Renal pelvis (tissue), 1 donor: ENCODE measurements at regions not wholly inside any gene's neighbourhood (a gene's known extent, or its start where the extent isn't known, plus 50 kb on each side); places are given as distances from the start of the nearest gene placed in this dataset.
A peak's percentile ranks its signal among the peaks of the same experiment; 100 is the strongest.

Source experiments
- DNase-seq: peaks from one replicate; pipeline ENCODE4 v3.0.0-alpha.2; 2013

DNA sequence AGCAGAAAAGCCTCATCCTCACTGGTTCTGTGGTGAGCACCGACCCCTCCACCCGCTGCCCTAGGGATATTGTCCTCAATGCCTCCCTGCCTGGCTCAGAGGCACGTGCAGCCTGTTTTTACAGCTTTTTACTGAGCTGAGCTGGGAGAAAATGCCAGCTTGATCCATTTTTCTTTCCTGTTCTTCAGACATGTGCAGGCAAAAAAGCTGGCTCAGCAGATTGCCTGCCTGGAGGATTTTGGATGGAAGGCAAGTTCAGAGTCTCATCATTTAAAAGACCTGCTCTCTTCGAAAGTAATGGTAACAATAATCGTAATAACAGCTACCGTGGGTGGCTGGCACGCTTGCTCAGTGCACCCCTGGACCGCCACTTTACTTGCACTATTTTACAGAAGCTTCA, 135.0 kb upstream of the SMIM23 start:
- DNase-seq: no peak

DNA sequence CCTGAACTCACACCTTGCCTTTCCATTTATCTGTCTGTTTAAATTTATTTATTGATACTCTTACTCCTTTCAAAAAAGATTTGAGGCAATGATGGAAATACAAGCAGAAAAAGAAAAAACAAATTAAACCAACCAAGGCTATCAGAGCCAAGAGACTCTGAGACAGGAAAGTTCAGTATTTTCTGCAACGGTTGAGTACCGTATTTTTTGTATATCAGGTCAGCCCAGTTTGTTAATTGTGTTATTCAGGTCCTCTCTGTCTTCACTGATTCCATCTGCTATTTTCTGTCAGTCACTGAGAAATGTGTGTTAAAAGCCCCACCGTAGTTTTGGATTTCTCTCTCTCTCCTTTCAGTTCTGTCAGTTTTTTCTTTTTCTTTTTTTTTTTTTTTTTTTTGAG, 134.5 kb upstream of the SMIM23 start:
- no peak for DNase-seq

DNA sequence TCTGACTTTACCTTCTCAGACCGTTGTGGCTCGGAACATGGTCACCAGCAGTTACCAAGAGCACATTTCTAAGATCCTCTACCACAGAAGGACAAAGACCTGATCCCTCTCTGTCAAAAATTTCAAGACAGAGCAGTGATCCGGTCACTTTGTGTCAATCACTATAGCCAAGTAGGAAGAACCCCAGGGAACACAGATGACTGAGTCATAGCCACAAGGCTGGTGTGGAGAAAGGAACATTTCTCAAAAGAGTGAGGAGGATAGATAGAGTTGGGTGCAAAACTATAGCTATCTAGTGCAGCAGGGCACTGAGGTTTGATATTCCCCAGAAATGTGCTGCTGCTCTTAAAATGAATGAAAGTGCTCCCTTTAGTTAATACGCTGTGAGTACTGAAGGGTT, 130.7 kb upstream of the SMIM23 start:
- no peak for DNase-seq

DNA sequence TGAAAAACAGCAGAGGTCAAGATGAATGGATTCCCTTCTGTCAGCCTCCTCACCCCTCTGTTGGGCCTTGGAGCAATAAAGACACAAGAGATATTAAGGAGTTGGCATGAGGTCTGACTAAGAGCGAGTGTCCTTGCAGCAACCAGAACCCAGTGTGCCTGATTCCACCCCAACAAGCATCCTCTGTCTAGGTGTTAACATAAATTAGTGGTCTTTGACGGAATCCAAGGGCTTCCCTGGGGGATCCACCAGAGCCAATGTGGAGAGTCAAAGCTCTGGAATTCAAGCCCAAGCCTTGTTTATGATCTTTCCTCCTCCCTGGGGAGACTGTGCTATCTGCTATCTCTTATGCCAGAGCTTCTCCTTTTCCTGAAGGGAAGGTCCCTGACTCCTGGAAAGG, 128.1 kb upstream of the SMIM23 start:
- DNase-seq: no peak

DNA sequence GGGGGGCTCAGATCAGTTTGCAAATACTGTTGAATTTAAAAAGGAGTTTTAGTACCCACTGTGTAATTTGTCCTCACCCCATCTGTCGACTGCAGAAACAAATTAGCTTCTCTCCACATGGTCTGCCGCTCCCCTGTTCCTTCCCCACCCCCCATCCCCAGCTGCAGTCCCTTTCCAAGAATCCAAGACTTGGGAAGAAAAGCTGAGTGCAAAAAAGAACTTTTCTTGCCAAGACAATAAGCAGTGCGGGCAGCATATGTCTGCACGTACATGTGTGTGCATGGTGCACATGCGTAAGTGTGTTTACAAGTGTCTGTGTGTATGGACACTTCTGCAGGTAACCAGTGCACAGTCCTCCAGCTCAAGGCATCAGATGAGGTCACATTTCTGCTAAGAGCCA, 125.7 kb upstream of the SMIM23 start:
- DNase-seq: no peak

DNA sequence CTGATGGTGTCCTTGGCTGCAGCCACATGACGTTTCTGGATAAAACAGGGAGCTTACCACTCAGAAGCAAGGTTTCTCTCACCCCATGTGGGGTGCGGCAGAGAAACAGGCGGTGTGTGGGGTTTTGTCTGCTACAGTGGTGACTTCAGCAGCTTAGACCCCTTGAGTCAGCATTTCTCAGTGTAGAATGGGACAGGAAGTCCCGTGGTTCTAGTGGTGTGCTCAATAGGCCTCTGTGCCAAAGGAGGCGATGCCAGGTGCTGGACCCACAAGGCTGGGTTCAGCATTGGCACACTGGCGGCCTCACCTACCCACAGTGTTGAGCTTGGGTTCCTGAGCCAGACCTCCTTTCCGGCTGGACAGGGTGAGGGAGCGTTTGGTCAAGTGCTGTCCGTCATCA, 125.2 kb upstream of the SMIM23 start:
- DNase-seq: no peak

DNA sequence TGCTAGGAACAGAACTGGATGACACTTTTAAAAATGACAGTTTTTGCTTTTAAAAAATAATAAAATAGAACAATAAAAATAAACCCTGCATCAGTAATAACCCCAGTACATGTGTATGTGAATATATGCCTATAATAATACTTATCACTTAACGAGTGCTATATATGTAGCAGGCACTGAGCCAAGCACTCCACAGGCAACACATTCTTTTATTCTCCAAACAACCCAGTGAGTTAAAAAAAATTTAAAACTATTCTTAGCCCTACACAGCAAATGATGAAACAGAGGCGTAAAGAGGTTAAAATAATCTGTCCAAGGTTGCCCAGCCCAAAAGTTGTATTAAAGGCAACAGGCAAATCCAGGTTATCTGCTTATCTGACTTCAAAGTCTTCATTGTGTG, 124.5 kb upstream of the SMIM23 start:
- DNase-seq: no peak

DNA sequence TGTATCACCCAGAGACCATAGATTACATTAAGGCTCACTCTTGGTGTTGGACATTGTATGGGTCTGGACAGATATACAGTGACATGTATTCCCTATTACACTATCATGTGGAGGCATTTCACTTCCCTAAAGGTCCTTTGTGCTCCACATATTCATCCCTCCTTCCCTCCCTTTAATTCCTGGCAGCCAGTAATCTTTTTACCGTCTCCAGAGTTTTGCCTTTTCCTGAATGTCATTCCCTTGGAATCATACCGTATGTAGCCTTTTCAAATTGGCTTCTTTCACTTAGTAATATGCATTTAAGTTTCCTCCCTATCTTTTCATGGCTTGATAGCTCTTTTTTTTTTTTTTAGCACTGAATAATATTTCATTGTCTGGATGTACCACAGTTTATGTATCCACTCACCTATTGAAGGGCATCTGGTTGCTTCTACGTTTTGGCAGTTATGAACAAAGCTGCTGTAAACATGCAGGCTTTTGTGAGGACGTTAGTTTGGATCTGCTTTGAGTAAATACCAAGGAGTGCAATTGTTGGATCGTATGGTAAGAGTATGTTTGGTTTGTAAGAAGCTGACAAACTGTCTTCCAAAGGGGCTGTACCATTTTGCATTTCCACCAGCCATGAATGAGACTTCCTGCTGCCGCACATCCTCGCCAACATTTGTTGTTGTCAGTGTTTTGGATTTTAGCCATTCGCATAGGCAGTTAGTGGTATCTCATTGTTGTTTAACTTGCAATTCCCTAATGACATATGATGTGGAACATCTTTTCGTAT, 122.1 kb upstream of the SMIM23 start:
- DNase-seq: no peak

DNA sequence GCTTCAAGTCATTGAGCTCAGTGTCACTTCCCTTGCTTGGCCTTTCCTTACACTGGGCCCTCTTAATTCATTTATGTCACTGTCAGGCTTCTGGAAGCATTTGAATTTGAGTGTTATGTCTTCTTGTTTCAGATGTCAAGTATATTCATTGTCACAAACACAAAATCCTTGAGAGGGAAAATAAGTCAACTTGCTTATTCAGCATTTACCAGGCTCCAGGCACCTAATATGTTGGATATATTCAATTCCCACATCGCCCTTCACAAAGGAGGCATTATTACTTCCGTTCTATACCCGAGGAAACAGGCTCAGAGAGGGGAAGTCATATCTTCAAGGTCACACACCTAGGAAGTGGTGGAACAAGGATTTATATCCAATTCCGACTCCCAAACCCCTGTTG, 121.1 kb upstream of the SMIM23 start:
- DNase-seq: no peak

DNA sequence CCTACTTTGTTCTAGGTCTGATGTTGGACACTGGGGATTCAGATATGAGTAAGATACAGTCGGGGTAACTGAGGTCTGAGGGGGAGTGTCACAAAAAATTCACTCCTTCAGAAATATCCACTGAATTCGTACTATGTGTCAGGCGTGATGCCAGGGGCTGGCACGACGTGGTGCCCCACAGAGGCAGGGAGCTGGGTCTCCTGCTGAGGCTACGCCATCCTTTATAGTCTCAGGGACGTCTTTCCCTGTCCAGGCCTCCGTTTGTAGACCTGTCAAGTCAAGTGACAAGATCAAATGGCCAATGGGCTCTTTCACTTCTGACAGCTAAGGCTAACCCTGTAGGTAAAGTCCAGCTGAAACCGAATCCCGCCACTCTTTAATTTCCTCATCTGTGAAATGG, 118.8 kb upstream of the SMIM23 start:
- no peak for DNase-seq

DNA sequence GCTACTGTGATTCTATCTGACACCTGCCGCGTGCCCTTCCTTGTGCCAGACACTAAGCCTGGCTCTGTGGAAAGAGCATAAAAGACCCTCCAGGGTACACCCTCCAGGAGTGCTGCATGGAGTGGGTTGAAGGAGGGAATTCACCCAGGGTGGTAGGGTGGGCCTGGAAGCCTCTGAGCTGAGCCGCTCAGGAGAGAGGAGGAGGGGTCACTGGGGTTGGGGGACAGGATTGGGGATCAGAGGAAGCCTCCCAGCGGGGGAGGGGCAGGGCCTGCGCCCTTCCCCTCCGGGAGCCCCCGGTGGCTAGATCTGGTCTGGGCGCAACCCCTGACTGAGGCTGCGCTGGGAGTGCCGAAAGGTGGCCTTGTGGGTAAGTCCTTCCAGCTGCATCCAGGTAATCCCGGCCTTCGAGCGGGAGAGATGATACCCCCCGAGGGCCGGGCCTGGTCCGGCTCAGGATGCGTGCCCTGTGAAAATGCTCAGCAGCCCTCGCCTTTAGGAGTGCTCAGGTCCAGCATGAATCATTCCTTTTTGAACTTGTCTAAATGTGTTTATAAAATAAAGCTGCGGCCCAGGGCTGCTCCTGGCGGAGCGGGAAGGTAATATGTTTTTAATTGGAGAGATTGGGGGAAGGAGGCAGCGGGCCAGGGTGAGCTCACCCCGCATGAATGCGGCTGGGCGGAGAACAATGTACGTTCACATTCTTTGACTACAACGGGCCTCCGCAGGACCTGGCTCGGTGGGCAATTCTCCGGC, 118.1 kb upstream of the SMIM23 start:
- DNase-seq: peak; percentile 54

DNA sequence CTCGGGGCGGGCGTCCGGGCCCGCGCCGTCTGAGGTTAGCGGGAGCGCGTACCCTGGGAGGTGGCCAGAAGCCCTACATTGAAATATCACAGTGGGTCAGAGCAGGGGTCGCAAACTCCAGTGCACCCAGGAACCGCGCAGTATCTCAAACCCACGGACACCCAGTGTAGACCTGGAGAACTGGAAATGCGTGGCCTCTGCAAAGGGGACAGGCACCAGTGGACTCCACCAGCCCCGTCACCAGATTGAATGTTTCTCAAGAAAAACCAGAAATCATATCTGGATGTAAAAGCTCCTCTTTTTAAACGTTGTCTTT, 117.6 kb upstream of the SMIM23 start:
- DNase-seq: no peak

DNA sequence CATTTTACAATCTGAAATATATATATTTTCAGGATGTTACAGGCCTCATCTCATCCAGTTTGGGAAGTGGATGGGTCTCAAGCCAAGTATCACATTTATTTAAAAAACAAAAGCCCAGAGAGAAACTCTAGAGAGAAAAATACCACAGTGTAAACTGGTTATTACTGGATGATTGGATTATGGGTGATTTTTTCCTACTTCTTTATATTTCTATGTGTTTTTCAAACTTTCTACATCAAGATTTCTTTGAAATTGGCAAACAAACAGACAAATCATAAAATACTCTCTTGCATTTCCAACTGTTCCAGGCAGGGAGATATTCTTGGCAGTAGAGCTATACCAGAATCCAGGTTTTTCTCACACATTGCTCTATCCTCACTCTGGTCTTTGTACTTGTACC, 116.0 kb upstream of the SMIM23 start:
- no peak for DNase-seq

DNA sequence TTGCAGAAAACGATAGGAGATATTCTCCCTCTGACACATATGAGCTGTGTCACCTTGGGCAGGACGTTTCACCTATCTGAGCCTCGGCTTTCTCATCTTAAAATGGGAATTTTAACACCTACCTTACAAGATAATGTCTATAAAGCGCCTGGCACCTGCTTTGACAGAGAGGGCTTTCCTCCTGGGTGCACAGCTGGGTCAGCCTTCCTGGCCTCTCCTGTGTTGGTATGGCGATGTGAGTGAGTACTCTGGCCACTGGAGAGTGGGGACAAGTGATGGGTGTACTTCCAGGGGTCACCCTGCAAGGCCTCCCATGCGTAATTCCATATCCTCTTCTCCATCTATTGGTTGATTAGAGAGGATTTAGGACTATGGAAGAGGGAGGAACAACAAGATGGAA, 113.1 kb upstream of the SMIM23 start:
- no peak for DNase-seq

DNA sequence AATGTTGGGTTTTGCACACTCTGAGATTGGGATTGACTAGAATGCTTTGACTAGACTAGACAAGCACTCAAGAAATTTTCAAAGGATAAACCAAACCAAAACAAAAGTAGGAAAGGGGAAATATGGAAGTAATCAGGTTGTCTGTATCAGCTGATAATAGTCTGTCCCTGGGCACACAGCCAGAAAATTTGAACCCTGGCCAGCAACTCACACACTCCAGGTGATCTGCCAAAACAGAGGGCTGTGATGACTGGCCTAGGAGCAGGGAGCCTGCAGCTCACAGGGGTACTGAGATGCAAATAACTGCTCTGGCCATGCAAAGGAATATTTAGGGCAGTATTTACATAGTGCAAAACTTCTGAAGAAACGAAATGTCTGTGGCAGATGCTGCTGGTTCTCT, 112.3 kb upstream of the SMIM23 start:
- no peak for DNase-seq

DNA sequence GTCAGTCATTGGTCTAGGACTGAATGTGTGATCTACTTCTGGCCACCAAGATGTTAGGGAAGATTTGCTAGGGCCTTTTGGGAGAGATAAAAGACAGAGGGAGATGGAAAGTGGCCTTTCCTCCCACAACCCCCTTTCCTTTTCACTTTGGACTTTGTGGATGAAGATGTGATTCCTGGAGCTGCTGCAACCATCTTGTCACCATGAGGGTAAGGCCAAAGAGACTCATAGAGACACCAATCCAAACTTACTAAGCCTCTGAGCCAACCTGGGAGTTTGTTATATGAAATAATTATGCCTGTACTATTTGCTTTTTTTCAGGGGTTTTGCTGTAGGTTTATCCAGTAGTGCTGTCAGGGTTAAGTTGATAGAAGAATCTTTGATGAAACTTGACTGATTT, 111.8 kb upstream of the SMIM23 start:
- DNase-seq: no peak

DNA sequence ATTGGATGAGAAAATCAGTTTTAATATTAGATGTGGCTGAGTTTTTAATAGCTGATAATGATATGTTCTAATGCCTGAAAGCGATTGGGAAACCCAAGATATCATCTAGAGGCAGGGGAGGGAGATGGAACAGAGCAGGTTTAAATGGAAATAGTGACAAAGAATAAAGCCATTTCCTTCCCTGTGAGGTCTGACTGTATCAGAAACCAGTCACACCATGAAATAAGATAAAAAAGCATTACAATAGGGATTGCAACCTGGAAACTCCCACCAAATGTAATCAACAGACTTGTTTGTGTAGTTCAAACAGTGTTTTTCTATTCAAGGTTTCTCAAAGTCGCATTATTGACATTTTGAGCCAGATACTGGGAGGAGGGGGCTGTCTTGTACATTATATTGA, 110.1 kb upstream of the SMIM23 start:
- no peak for DNase-seq

DNA sequence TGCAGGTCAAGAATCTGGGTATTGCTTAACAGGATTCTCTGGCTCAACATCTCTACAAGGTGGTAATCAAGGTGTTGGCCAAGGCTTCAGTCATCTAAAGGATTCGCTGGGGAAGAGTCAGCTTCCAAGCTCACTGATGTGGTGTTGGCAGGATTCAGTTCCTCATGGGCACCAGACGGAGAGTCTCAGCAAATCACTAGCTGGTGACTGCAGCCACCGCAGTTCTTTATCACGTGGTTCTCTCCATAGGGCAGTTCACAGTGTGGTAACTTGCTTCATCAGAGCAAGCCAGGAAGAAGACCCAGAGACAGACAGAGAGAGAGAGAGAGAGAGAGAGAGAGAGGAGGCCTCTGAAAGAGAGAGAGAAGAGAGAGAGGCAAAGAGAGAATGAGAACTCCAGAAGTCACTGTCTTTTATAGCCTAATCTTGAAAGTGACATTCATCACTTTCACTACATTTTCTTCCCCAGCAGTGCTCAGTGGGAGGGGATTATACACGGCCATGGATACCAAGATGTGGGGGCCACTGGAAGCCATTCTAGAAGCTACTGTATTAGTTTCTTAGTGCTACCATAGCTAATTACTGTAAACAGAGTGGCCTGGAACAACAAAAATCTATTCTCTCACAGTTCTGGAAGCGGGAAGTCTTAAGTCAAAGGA, 109.2 kb upstream of the SMIM23 start:
- DNase-seq: no peak

DNA sequence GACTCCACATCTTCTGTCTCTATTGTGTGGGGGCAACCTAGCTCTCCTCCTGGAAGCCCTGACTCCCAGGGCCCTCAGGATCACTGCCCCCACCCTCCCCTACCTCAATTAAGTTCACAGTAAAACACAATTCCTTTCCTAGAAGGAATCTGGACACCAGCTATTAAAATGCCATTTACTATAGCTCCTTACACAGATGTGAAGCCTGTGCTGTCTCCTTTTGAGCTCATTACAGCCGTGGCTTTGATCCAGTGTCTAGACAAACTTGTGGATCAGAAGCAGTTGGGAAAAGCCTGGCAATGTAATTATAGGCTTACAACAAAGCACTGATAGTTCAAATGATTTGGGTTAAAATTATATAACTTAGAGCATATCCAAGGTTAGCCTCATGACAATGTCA, 107.0 kb upstream of the SMIM23 start:
- DNase-seq: no peak

DNA sequence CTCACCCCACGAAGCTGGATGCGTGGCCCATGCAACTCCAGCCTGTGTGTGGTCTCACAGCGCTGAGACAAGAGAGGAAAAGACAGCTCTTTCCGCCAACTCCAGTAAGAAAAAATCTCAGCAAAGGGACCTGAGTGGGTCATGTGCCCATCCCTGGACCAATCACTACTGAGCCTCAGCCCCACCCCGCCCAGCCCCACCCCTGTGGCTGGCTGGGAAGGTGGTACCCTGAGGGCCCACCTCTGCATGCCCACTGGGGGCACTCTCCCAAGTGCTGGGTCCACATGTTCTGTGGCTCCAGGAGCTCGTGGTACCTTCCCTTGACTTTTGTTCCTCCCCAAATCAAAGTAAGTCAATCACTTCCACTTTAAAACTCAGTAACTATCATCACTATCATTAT, 105.1 kb upstream of the SMIM23 start:
- DNase-seq: no peak

DNA sequence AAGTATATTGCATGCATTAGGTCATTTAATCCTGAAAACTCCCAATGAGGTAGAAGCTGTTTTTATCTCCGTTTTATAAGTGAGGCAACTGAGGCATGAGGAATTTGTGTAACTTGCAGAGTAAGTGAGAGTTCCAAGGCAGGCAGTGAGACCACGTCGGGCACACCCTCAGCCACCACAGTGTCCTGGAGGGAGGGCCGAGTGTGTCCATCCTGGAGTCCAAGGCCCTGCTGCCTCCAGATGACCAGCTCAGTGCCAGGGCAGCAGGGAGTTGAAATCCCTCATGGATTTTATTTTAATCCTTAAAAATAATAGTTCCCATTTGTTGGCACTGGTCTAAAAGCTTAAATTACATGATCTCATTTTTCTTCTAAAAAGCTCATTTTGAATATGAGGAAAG, 104.6 kb upstream of the SMIM23 start:
- DNase-seq: no peak

DNA sequence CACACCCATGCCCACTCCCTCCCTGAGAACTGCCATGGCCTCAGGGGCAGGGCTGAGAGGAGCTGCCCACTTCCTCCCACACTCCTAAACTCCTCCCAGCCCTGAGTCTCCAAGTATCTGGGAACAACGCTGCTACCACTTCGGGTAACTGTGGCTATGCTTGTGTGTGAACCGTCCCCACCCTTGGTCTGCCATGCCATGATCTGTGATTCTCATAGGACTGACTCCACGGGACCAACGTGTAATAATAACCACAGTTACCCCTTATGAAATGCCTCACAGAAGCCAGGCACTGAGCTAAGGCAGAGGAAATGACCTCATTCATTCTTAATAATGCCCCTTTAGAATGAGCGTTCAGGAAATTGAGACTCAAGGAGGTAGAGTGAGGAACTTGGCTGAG, 103.9 kb upstream of the SMIM23 start:
- no peak for DNase-seq

DNA sequence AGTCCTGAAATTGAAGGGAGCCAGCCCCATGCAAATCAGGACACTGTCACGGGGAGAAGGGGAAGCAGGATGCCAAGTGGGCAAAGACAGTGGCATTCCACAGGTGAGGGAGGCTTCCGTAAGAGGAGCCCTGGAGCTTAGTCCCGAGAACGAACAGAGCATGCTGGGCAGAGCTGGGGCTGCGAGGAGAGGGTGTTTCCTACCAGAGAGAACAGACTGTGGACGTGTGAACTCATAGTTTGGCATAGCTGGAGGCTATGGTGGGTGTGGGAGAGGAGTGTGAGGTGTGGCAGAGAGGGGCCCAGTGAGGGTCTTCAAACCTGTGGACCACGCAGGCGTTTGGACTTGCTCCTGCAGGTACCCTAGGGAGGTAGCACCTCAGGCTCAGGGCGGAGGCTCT, 102.8 kb upstream of the SMIM23 start:
- DNase-seq: no peak

DNA sequence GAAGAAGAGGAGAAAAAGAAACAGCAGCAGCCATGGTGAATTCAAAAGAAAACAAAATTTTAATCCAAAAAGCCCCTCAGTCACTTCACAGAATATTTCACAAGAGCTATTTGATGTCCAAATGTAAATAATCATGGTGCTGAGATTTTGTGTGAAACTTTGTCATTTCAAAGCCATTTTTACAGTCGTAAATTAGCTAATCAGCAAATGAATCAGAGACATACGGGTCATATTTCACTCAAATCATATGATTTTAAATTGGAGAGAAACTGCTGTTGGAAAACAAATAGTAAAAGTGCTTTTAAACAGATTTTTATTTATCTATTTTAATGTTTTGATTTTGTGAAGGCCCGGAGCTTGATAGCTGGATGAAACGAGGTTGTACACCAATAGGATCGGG, 101.4 kb upstream of the SMIM23 start:
- DNase-seq: no peak
